GM12878 (cell line): ENCODE measurements at regions not wholly inside any gene's neighbourhood (a gene's known extent, or its start where the extent isn't known, plus 50 kb on each side); places are given as distances from the start of the nearest gene placed in this dataset.

ENCODE experiments used
- BACH1 ChIP-seq: fragments of 450-650 bp; IDR thresholded peaks from 2 replicates; pipeline ENCODE4 v1.6.1; 2017; ENCODE audit warnings: mild to moderate bottlenecking, borderline replicate concordance
- CBX5 ChIP-seq: sonication (generic); IDR thresholded peaks from 2 replicates; pipeline ENCODE4 v1.6.1; 2016; ENCODE audit warnings: low read depth, moderate library complexity, mild to moderate bottlenecking, inconsistent platforms
- CEBPB ChIP-seq, 2 experiments: fragments of 150-350 bp in 1 of 2; IDR thresholded peaks; 2 replicates each; pipeline ENCODE4 v1.6.1; 2012 to 2014; ENCODE audit warnings: low read depth in 2 of 2, low read length in 2 of 2, borderline replicate concordance in 1 of 2, inconsistent platforms in 1 of 2
- EP300 ChIP-seq, 2 experiments: fragments of 150-350 bp in 1 of 2; IDR thresholded peaks; 2 replicates each; pipeline ENCODE4 v1.6.1; 2011 to 2012; ENCODE audit warnings: low read depth in 2 of 2, low read length in 2 of 2, borderline replicate concordance in 1 of 2, improper control_type of control experiment in 1 of 2, inconsistent platforms in 1 of 2; ENCODE audit not compliant: control insufficient read depth in 1 of 2
- IKZF1 ChIP-seq: fragments of 450-650 bp; conservative IDR thresholded peaks from 2 replicates; pipeline ENCODE4 v1.6.1; 2017; ENCODE audit warnings: antibody characterized with exemption, mild to moderate bottlenecking
- IKZF2 ChIP-seq, 2 experiments: fragments of 450-650 bp; IDR thresholded peaks; 2 replicates each; pipeline ENCODE4 v1.6.1; 2017; ENCODE audit warnings: mild to moderate bottlenecking in 2 of 2, moderate library complexity in 2 of 2
- KDM1A ChIP-seq: fragments of 200-600 bp; sonication (generic); IDR thresholded peaks from 2 replicates; pipeline ENCODE4 v1.6.1; 2016; ENCODE audit warnings: borderline replicate concordance
- MTA3 ChIP-seq: IDR thresholded peaks from 2 replicates; pipeline ENCODE4 v1.6.1; 2012; ENCODE audit warnings: low read length, inconsistent platforms, borderline replicate concordance
- MYB ChIP-seq: fragments of 150-350 bp; IDR thresholded peaks from 2 replicates; pipeline ENCODE4 v1.6.1; 2014; ENCODE audit warnings: mild to moderate bottlenecking, low read depth, low read length, borderline replicate concordance
- NFXL1 ChIP-seq: fragments of 450-650 bp; IDR thresholded peaks from 2 replicates; pipeline ENCODE4 v1.6.1; 2017; ENCODE audit warnings: antibody characterized with exemption, mild to moderate bottlenecking, borderline replicate concordance
- PAX5 ChIP-seq: IDR thresholded peaks from 2 replicates; pipeline ENCODE4 v1.6.1; 2011; ENCODE audit warnings: low read depth, low read length, borderline replicate concordance
- PKNOX1 ChIP-seq: fragments of 450-650 bp; IDR thresholded peaks from 2 replicates; pipeline ENCODE4 v1.6.1; 2016; ENCODE audit warnings: mild to moderate bottlenecking
- RAD21 ChIP-seq: IDR thresholded peaks from 2 replicates; pipeline ENCODE4 v1.6.1; 2011; ENCODE audit warnings: mild to moderate bottlenecking, low read depth, low read length, moderate library complexity; ENCODE audit not compliant: insufficient read depth
- RAD51 ChIP-seq: fragments of 450-650 bp; IDR thresholded peaks from 2 replicates; pipeline ENCODE4 v1.6.1; 2016; ENCODE audit warnings: moderate library complexity, mild to moderate bottlenecking, inconsistent platforms
- RCOR1 ChIP-seq: conservative IDR thresholded peaks from 2 replicates; pipeline ENCODE4 v1.6.1; 2012; ENCODE audit warnings: low read depth, low read length, improper control_type of control experiment
- SPI1 ChIP-seq: IDR thresholded peaks from 2 replicates; pipeline ENCODE4 v1.6.1; 2011; ENCODE audit warnings: low read depth, mild to moderate bottlenecking, low read length, moderate library complexity, borderline replicate concordance; ENCODE audit not compliant: insufficient read depth
- SREBF2 ChIP-seq: IDR thresholded peaks from 2 replicates; pipeline ENCODE4 v1.6.1; 2012; ENCODE audit warnings: mild to moderate bottlenecking, low read length
- STAT3 ChIP-seq: IDR thresholded peaks from 2 replicates; pipeline ENCODE4 v1.6.1; 2011; ENCODE audit warnings: low read depth, low read length, improper control_type of control experiment
- USF1 ChIP-seq: IDR thresholded peaks from 2 replicates; pipeline ENCODE4 v1.6.1; 2011; ENCODE audit warnings: borderline replicate concordance, low read depth, mild to moderate bottlenecking, moderate library complexity, mixed read lengths, low read length; ENCODE audit not compliant: insufficient read depth; ENCODE audit errors: extremely low read length
- ZBTB11 ChIP-seq: fragments of 450-650 bp; formaldehyde crosslinking; IDR thresholded peaks from 2 replicates; pipeline ENCODE4 v1.5.0; 2022; ENCODE audit warnings: mild to moderate bottlenecking, missing genetic modification characterization
- ZBTB40 ChIP-seq: fragments of 450-650 bp; IDR thresholded peaks from 2 replicates; pipeline ENCODE4 v1.6.1; 2016; ENCODE audit warnings: mild to moderate bottlenecking, moderate library complexity, borderline replicate concordance

GRCh38 chr19:24033301-24033962 is 53.6 kb upstream of the ZNF254 start (continued):
- TF ChIP-seq RAD51 = no peak
- no peak for TF ChIP-seq RCOR1
- peak; percentile 36 to 39; a peak in 1 of 4 replicates for TF ChIP-seq IKZF2 (IDR thresholded peaks at IDR 0.05)
- TF ChIP-seq RAD21 = no peak
- TF ChIP-seq ZBTB11 (CRISPR knock-in tag) = no peak
- no peak for TF ChIP-seq SREBF2
- TF ChIP-seq CBX5 = no peak
- peak; percentile 71 for TF ChIP-seq IKZF1
- no peak for TF ChIP-seq BACH1
- TF ChIP-seq STAT3 = no peak
- TF ChIP-seq PAX5 = no peak
- TF ChIP-seq USF1 = no peak
- no peak for TF ChIP-seq NFXL1
- no peak for TF ChIP-seq MTA3
- no peak for TF ChIP-seq ZBTB40
- TF ChIP-seq KDM1A = no peak
- peak; percentile 25; the same call in 1 of the 2 replicates for TF ChIP-seq PKNOX1
- TF ChIP-seq EP300 (IDR thresholded peaks at IDR 0.05; ENCODE audit: borderline replicate concordance in 1 of 2, control insufficient read depth in 1 of 2, low read depth in 2 of 2, low read length in 2 of 2) = no peak
- TF ChIP-seq MYB = no peak
- no peak for TF ChIP-seq SPI1
- no peak for TF ChIP-seq CEBPB (IDR thresholded peaks at IDR 0.05; ENCODE audit: borderline replicate concordance in 1 of 2, low read depth in 2 of 2, low read length in 2 of 2)
